GM23338 (cell line): ENCODE measurements at regions not wholly inside any gene's neighbourhood (a gene's known extent, or its start where the extent isn't known, plus 50 kb on each side); places are given as distances from the start of the nearest gene placed in this dataset.

Experiments
- ATAC-seq: fragments of 200-7000 bp; cut with Tn5 transposase; 3 replicates; pipeline ENCODE4 v1.9.1; 2020
- DNase-seq: peaks from one replicate; pipeline ENCODE4 v3.0.0-alpha.2; 2015; ENCODE audit warnings: low spot score
- H2AFZ ChIP-seq: fragments of 200-600 bp; sonication (generic); 2 replicates; pipeline ENCODE4 v1.8.0; 2016; ENCODE audit warnings: antibody characterized with exemption, mild to moderate bottlenecking, moderate library complexity
- H3F3A ChIP-seq: fragments of 200-600 bp; sonication (generic); replicated peaks from 2 replicates; pipeline ENCODE4 v1.8.0; 2017; ENCODE audit warnings: antibody characterized with exemption, mixed run types, low read depth
- H3K27ac ChIP-seq: fragments of 200-600 bp; sonication (generic); 2 replicates; pipeline ENCODE4 v1.6.1; 2016; ENCODE audit warnings: low read depth
- H3K27me3 ChIP-seq: fragments of 200-600 bp; sonication (generic); 2 replicates; pipeline ENCODE4 v1.8.0; 2016; ENCODE audit warnings: mild to moderate bottlenecking, mixed run types, moderate library complexity; ENCODE audit not compliant: insufficient read depth
- H3K36me3 ChIP-seq: fragments of 200-600 bp; sonication (generic); 2 replicates; pipeline ENCODE4 v1.8.0; 2016; ENCODE audit warnings: mild to moderate bottlenecking; ENCODE audit not compliant: insufficient read depth
- H3K4me1 ChIP-seq: fragments of 200-600 bp; sonication (generic); 2 replicates; pipeline ENCODE4 v1.8.0; 2016; ENCODE audit warnings: mild to moderate bottlenecking, moderate library complexity; ENCODE audit not compliant: insufficient read depth
- H3K4me2 ChIP-seq: fragments of 200-600 bp; sonication (generic); 2 replicates; pipeline ENCODE4 v1.7.1; 2017; ENCODE audit warnings: mixed run types
- H3K4me3 ChIP-seq: fragments of 200-600 bp; sonication (generic); 2 replicates; pipeline ENCODE4 v1.6.1; 2016; ENCODE audit warnings: mixed run types
- H3K79me2 ChIP-seq: fragments of 200-600 bp; sonication (generic); replicated peaks from 2 replicates; pipeline ENCODE4 v1.8.0; 2017; ENCODE audit warnings: mild to moderate bottlenecking; ENCODE audit not compliant: insufficient read depth
- H3K9me2 ChIP-seq: fragments of 200-600 bp; sonication (generic); 2 replicates; pipeline ENCODE4 v1.8.0; 2017; ENCODE audit not compliant: insufficient read depth
- H4K20me1 ChIP-seq: fragments of 200-600 bp; sonication (generic); replicated peaks from 2 replicates; pipeline ENCODE4 v1.8.0; 2017; ENCODE audit warnings: mild to moderate bottlenecking; ENCODE audit not compliant: insufficient read depth
- H3K27ac Mint-ChIP-seq: 2 replicates; pipeline ENCODE4 v1.8.0; 2020; ENCODE audit warnings: inconsistent platforms, mild to moderate bottlenecking, moderate library complexity, mixed read lengths
- H3K27me3 Mint-ChIP-seq: 3 replicates; pipeline ENCODE4 v1.8.0; 2022; ENCODE audit warnings: low read depth, mild to moderate bottlenecking, moderate library complexity, mixed read lengths, inconsistent platforms; ENCODE audit not compliant: insufficient read depth, poor library complexity
- H3K36me3 Mint-ChIP-seq: 3 replicates; pipeline ENCODE4 v1.8.0; 2021; ENCODE audit warnings: low read depth, mild to moderate bottlenecking, inconsistent platforms, moderate library complexity, mixed read lengths
- H3K4me1 Mint-ChIP-seq: 3 replicates; pipeline ENCODE4 v1.8.0; 2020; ENCODE audit warnings: mild to moderate bottlenecking, inconsistent platforms, mixed read lengths
- H3K4me3 Mint-ChIP-seq: 3 replicates; pipeline ENCODE4 v1.8.0; 2021; ENCODE audit warnings: moderate library complexity, mild to moderate bottlenecking, inconsistent platforms, mixed read lengths
- H3K9me3 Mint-ChIP-seq: 3 replicates; pipeline ENCODE4 v1.8.0; 2020; ENCODE audit warnings: moderate library complexity, mild to moderate bottlenecking, inconsistent platforms, mixed read lengths
- CREB1 ChIP-seq: fragments of 250-450 bp; sonication (Bioruptor Pico); IDR thresholded peaks from 2 replicates; pipeline ENCODE4 v1.5.0; 2020; ENCODE audit warnings: low read depth, mild to moderate bottlenecking, moderate library complexity
- CTCF ChIP-seq, 2 experiments: fragments of 200-600 bp in 1 of 2; sonication (generic) in 1 of 2; conservative IDR thresholded peaks; 2 replicates each; pipeline versions ENCODE4 v1.5.1 to v1.6.1; 2016 to 2017; ENCODE audit warnings: antibody characterized with exemption in 2 of 2, low read depth in 2 of 2, mild to moderate bottlenecking in 2 of 2, moderate library complexity in 1 of 2
- ETS1 ChIP-seq: IDR thresholded peaks from 2 replicates; pipeline ENCODE4 v1.6.1; 2016; ENCODE audit warnings: antibody characterized with exemption
- EZH2 ChIP-seq: fragments of 200-600 bp; sonication (generic); IDR thresholded peaks from one replicate; pipeline ENCODE4 v1.8.0; 2017; ENCODE audit warnings: antibody characterized with exemption, mild to moderate bottlenecking, low read depth; ENCODE audit not compliant: unreplicated experiment
- EZH2phosphoT487 ChIP-seq: fragments of 200-600 bp; sonication (generic); IDR thresholded peaks from one replicate; pipeline ENCODE4 v1.8.1; 2018; ENCODE audit warnings: antibody characterized with exemption; ENCODE audit not compliant: unreplicated experiment
- JUNB ChIP-seq: IDR thresholded peaks from one replicate; pipeline ENCODE4 v1.6.1; 2016; ENCODE audit warnings: antibody characterized with exemption; ENCODE audit not compliant: unreplicated experiment
- NANOG ChIP-seq: IDR thresholded peaks from 2 replicates; pipeline ENCODE4 v1.6.1; 2016; ENCODE audit warnings: antibody characterized with exemption, borderline replicate concordance
- POLR2AphosphoS5 ChIP-seq: IDR thresholded peaks from 2 replicates; pipeline ENCODE4 v1.6.1; 2016; ENCODE audit warnings: antibody characterized with exemption, low read depth
- REST ChIP-seq: IDR thresholded peaks from one replicate; pipeline ENCODE4 v1.6.1; 2018; ENCODE audit warnings: antibody characterized with exemption; ENCODE audit not compliant: unreplicated experiment
- STAT1 ChIP-seq: IDR thresholded peaks from one replicate; pipeline ENCODE4 v1.6.1; 2016; ENCODE audit warnings: antibody characterized with exemption; ENCODE audit not compliant: unreplicated experiment
- ZNF114 ChIP-seq: fragments of 250-450 bp; sonication (Bioruptor Pico); IDR thresholded peaks from 2 replicates; pipeline ENCODE4 v1.5.0; 2020; ENCODE audit warnings: mild to moderate bottlenecking, moderate library complexity
- ZNF331 ChIP-seq: fragments of 250-450 bp; sonication (Bioruptor Pico); IDR thresholded peaks from 2 replicates; pipeline ENCODE4 v1.5.0; 2020; ENCODE audit warnings: low read depth, mild to moderate bottlenecking, moderate library complexity
- ZNF462 ChIP-seq: fragments of 250-450 bp; sonication (Bioruptor Pico); IDR thresholded peaks from 2 replicates; pipeline ENCODE4 v1.5.0; 2020; ENCODE audit warnings: mild to moderate bottlenecking, moderate library complexity

GRCh38 chr20:6362245-6362644, 239.4 kb upstream of the FERMT1 start:
- DNase-seq, result no peak
- peaks cover 3% of the 10 kb centered on the region; the same call in 2 of the 3 replicates for H3K4me1 Mint-ChIP-seq
- ATAC-seq, result no peak
- no peak overlapping the region for H3K27ac Mint-ChIP-seq
- Histone ChIP-seq H3K36me3 (no peaks in the 10 kb centered on the region), H3K4me2 (no peak overlapping the region), H3K27ac (no peak overlapping the region), H3K4me3 (no peak overlapping the region), H2AFZ (no peak overlapping the region), H3K4me1 (no peaks in the 10 kb centered on the region), H3K79me2 (no peaks in the 10 kb centered on the region), H4K20me1 (no peaks in the 10 kb centered on the region), H3K27me3 (no peaks in the 10 kb centered on the region), H3K9me2 (no peaks in the 10 kb centered on the region), H3F3A (no peaks in the 10 kb centered on the region)
- no peaks in the 10 kb centered on the region for H3K36me3 Mint-ChIP-seq
- no peaks in the 10 kb centered on the region for H3K9me3 Mint-ChIP-seq
- H3K4me3 Mint-ChIP-seq, result no peak overlapping the region
- TF ChIP-seq JUNB, result no peak
- TF ChIP-seq ZNF462 (CRISPR knock-in tag), result no peak
- no peak for TF ChIP-seq STAT1
- TF ChIP-seq ZNF331 (CRISPR knock-in tag), result no peak
- TF ChIP-seq CTCF (conservative IDR thresholded peaks at IDR 0.05; ENCODE audit: low read depth in 2 of 2), result no peak
- no peak for TF ChIP-seq REST
- TF ChIP-seq POLR2AphosphoS5, result no peak
- no peak for TF ChIP-seq ETS1
- no peak for TF ChIP-seq CREB1 (CRISPR knock-in tag)
- no peak for TF ChIP-seq EZH2phosphoT487
- no peak for TF ChIP-seq NANOG
- no peak for TF ChIP-seq ZNF114
- TF ChIP-seq EZH2, result no peak
- peaks cover 3% of the 10 kb centered on the region for H3K27me3 Mint-ChIP-seq
